ENCODE measurements at regions not wholly inside any gene's neighbourhood (a gene's known extent, or its start where the extent isn't known, plus 50 kb on each side); places are given as distances from the start of the nearest gene placed in this dataset.
"Not testable (repeated sequence)": the region's sequence is repeated elsewhere in the genome, so short reads cannot be mapped to it uniquely, and the experiment has no call there.

DNA sequence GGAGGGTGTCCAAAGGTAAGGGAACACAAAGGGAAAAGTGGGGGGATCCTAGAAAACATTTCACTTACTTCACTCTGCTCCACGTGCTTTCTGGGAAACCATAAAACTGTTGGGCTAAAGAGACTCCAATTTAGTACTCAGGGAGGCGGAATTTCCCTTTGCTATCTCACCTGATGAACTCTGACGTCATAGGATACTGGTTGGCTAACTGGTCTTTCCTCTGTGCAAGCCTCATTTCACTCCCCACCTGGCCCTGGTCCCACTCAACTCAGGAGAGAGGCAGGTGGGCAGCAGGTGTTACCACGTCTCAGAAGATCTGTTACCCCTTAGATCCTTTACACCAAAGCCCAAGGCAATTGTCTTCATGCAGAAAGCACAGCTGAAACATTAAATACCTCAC lies 51.8 kb upstream of the PMAIP1 start:
- DNase-seq (ENCODE audit: low spot score) = peak; percentile 70
- TF ChIP-seq, protein P1, sequence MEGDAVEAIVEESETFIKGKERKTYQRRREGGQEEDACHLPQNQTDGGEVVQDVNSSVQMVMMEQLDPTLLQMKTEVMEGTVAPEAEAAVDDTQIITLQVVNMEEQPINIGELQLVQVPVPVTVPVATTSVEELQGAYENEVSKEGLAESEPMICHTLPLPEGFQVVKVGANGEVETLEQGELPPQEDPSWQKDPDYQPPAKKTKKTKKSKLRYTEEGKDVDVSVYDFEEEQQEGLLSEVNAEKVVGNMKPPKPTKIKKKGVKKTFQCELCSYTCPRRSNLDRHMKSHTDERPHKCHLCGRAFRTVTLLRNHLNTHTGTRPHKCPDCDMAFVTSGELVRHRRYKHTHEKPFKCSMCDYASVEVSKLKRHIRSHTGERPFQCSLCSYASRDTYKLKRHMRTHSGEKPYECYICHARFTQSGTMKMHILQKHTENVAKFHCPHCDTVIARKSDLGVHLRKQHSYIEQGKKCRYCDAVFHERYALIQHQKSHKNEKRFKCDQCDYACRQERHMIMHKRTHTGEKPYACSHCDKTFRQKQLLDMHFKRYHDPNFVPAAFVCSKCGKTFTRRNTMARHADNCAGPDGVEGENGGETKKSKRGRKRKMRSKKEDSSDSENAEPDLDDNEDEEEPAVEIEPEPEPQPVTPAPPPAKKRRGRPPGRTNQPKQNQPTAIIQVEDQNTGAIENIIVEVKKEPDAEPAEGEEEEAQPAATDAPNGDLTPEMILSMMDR (IDR thresholded peaks at IDR 0.05; ENCODE audit: borderline replicate concordance, control extremely low read depth, extremely low read depth, insufficient read depth, missing control alignments) = no peak
- in situ Hi-C loops (cut with MboI; ENCODE audit: low sequenced_read_pairs, unreplicated experiment) = loop anchor here (10.0 kb wide), 1 partner anchor 57 kb away; no protein-coding TSS in a partner anchor

DNA sequence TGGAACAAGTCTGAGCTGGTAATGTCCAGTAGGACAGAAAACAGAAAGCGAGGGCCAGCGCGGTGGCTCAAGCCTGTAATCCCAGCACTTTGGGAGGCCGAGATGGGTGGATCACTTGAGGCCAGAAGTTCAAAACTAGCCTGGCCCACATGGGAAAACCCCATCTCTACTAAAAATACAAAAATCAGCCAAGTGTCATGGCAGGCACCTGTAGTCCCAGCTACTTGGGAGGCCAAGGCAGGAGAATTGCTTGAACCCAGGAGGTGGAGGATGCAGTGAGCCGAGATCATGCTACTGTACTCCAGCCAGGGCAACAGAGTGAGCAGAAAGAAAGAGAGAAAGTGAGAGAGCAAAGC lies 52.3 kb upstream of the PMAIP1 start:
- in situ Hi-C loops (cut with MboI; ENCODE audit: low sequenced_read_pairs, unreplicated experiment) = loop anchor here (10.0 kb wide), 1 partner anchor 57 kb away; no protein-coding TSS in a partner anchor
- not testable (repeated sequence) for DNase-seq (ENCODE audit: low spot score)

DNA sequence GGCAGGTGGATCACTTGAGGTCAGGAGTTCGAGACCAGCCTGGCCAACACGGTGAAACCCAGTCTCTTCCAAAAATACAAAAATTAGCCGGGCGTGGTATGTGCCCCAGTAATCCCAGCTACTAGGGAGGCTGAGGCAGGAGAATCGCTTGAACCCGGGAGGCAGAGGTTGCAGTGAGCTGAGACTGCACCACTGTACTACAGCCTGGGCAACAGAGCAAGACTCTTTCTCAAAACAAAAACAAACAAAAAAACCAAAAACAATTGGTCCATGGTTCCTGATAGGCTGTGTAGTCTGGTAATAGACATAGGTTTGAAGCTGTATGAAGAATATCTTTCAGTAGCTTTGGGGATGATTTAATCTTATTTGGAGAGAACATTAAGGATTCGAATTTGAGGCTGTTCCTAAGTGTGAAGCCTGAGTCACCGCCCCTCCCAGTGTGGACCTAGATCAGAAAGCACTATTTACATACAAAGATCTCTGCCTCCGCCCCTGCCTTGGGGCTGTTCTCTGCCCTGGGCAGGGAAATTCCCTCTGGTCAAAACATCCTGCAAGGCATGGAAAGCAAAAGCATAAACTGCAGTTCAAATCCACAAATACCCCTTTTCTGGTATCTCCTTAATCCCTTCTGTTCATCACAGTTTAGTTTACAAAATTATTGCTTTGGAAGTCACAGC lies 52.8 kb upstream of the PMAIP1 start:
- in situ Hi-C loops (cut with MboI; ENCODE audit: low sequenced_read_pairs, unreplicated experiment) = loop anchor here (10.0 kb wide), 1 partner anchor 58 kb away; no protein-coding TSS in a partner anchor
- DNase-seq (ENCODE audit: low spot score) = peak; percentile 84
- TF ChIP-seq, protein P1 (IDR thresholded peaks at IDR 0.05; ENCODE audit: borderline replicate concordance, control extremely low read depth, extremely low read depth, insufficient read depth, missing control alignments) = no peak

DNA sequence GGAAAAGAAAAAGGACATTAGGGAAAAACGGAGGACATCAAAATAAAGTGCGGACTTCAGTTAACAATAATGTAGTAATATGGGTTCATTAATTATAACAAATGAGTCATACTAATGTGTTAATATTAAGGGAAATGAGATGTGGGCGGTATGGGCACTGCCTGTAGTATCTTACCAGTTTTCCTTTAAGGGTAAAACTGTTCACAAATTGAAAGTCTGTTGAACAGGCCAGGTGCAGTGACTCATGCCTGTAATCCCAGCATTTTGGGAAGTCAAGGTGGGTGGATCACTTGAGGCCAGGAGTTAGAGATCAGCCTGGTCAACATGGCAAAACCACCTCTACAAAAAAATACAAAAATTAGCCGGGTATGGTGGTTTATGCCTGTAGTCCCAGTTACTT lies 56.8 kb upstream of the PMAIP1 start:
- TF ChIP-seq, protein P1 (IDR thresholded peaks at IDR 0.05; ENCODE audit: borderline replicate concordance, control extremely low read depth, extremely low read depth, insufficient read depth, missing control alignments) = no peak
- in situ Hi-C loops (cut with MboI; ENCODE audit: low sequenced_read_pairs, unreplicated experiment) = loop anchor here (10.0 kb wide), 1 partner anchor 62 kb away; no protein-coding TSS in a partner anchor
- DNase-seq (ENCODE audit: low spot score) = no peak

DNA sequence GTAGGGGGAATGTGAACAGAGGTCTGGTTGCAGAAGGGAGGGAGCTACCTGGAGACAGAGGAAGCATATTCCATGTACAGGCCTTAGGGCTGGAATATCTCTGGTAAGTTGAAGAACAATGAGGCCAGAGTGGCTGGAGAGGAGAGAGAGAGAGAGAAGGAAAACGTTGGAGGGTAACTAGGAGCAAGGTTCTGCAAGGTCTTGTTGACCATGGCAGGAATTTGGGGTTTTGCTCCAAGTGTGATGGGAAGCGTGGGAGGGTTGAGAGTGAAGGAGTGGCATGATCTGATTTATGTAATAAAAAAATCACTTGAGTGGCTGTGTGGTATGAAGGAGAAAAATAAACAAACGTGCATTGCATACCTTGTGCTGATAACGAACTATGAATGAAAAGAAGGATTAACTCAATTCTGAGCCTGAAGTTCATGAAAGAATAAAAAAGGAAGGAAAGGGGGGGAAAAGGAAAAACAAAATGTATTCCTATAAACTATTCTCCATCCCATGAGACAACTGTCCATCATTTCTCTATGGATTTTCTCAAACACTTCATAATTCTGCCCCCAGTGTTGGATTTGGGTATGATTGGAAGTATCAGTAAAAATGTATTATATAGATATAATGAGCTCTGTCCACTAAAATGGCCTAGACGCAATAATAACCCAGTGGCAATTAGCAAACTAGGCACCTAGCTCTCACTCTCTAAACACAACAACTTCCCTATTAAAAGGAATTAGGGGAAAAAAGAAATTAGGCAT lies 59.7 kb upstream of the PMAIP1 start:
- in situ Hi-C loops (cut with MboI; ENCODE audit: low sequenced_read_pairs, unreplicated experiment) = loop anchor here (5.0 to 10.0 kb wide), 3 partner anchors 42 to 125 kb away; no protein-coding TSS in a partner anchor
- TF ChIP-seq, protein P1 (IDR thresholded peaks at IDR 0.05; ENCODE audit: borderline replicate concordance, control extremely low read depth, extremely low read depth, insufficient read depth, missing control alignments) = no peak
- no peak for DNase-seq (ENCODE audit: low spot score)

DNA sequence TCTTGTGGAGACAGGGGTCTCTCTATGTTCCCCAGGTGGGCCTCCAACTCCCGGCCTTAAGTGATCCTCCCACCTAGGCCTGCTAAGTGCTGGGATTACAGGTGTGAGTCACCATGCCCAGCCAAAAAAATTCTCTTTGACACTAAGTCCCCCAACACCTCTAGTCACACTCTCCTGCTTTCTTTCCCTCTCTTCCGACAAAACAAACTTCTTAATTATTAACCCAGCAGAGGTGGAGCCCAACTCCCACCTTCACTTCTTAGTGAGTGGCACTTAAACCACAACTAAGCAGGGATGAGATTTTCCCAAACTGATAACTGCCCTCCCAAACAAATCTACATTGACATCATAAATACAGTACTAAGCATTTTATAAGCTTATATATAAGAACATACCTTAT lies 60.5 kb upstream of the PMAIP1 start:
- in situ Hi-C loops (cut with MboI; ENCODE audit: low sequenced_read_pairs, unreplicated experiment) = loop anchor here (5.0 to 10.0 kb wide), 2 partner anchors 43 to 126 kb away; no protein-coding TSS in a partner anchor
- no peak for DNase-seq (ENCODE audit: low spot score)
- TF ChIP-seq, protein P1 (IDR thresholded peaks at IDR 0.05; ENCODE audit: borderline replicate concordance, control extremely low read depth, extremely low read depth, insufficient read depth, missing control alignments) = no peak

DNA sequence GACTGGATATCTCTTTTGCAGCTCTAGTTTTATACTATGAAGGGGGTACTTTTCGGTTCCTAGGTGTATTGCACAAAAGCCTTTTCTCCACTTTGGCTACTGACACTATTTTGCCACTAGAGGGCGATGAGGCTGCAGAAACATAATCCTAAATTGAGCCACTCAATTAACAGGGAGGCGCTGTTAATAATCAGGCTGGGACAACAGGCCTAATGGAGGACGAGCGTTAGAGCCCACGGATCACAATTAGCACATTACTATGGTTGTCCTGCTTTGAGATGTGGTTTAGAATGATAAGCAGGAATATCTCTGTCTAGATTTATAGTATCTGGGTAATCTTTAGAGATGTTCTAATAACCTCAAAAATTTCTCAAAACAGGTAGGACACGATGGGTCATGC lies 62.2 kb upstream of the PMAIP1 start:
- in situ Hi-C loops (cut with MboI; ENCODE audit: low sequenced_read_pairs, unreplicated experiment) = loop anchor here (5.0 to 10.0 kb wide), 2 partner anchors 45 to 127 kb away; no protein-coding TSS in a partner anchor
- TF ChIP-seq, protein P1 (IDR thresholded peaks at IDR 0.05; ENCODE audit: borderline replicate concordance, control extremely low read depth, extremely low read depth, insufficient read depth, missing control alignments) = peak; percentile 81
- peak; percentile 70 for DNase-seq (ENCODE audit: low spot score)

Measured in GM13976 (cell line).